B cell (primary cell): ENCODE measurements at regions not wholly inside any gene's neighbourhood (a gene's known extent, or its start where the extent isn't known, plus 50 kb on each side); places are given as distances from the start of the nearest gene placed in this dataset.

Experiments
- EZH2 ChIP-seq: IDR thresholded peaks from 2 replicates; pipeline ENCODE4 v1.6.1; 2012; ENCODE audit warnings: borderline replicate concordance, low read depth, mild to moderate bottlenecking, moderate library complexity, low read length; ENCODE audit not compliant: insufficient read depth, poor library complexity, severe bottlenecking
- TF ChIP-seq, protein P1 (sequence below): fragments of 200-600 bp; IDR thresholded peaks from one replicate; pipeline ENCODE4 v1.8.0; 2022; ENCODE audit warnings: antibody characterized with exemption, mild to moderate bottlenecking

DNA sequence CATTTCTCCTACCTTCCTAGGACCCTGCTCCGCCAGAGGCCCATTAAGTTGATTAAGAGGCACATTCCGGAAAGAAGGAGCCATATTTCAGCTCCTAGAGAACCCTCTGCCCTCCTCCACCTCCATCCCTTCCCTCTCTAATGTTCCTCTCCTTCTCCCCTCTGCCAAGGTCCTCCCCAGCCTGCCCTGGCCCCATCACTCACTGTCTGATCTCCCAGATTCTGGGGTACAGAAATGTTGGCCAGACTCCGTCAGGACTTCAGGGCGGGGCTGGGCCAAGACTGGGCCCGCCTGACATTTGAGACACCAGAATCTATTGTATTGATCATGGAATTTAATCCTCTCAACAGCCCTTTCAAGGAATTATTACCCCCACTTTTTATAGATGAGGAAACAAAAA, 136.1 kb downstream of the TMEM132E start:
- no peak for TF ChIP-seq EZH2
- TF ChIP-seq, protein P1, sequence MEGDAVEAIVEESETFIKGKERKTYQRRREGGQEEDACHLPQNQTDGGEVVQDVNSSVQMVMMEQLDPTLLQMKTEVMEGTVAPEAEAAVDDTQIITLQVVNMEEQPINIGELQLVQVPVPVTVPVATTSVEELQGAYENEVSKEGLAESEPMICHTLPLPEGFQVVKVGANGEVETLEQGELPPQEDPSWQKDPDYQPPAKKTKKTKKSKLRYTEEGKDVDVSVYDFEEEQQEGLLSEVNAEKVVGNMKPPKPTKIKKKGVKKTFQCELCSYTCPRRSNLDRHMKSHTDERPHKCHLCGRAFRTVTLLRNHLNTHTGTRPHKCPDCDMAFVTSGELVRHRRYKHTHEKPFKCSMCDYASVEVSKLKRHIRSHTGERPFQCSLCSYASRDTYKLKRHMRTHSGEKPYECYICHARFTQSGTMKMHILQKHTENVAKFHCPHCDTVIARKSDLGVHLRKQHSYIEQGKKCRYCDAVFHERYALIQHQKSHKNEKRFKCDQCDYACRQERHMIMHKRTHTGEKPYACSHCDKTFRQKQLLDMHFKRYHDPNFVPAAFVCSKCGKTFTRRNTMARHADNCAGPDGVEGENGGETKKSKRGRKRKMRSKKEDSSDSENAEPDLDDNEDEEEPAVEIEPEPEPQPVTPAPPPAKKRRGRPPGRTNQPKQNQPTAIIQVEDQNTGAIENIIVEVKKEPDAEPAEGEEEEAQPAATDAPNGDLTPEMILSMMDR: no peak
